ENCODE measurements at regions not wholly inside any gene's neighbourhood (a gene's known extent, or its start where the extent isn't known, plus 50 kb on each side); places are given as distances from the start of the nearest gene placed in this dataset.

DNA sequence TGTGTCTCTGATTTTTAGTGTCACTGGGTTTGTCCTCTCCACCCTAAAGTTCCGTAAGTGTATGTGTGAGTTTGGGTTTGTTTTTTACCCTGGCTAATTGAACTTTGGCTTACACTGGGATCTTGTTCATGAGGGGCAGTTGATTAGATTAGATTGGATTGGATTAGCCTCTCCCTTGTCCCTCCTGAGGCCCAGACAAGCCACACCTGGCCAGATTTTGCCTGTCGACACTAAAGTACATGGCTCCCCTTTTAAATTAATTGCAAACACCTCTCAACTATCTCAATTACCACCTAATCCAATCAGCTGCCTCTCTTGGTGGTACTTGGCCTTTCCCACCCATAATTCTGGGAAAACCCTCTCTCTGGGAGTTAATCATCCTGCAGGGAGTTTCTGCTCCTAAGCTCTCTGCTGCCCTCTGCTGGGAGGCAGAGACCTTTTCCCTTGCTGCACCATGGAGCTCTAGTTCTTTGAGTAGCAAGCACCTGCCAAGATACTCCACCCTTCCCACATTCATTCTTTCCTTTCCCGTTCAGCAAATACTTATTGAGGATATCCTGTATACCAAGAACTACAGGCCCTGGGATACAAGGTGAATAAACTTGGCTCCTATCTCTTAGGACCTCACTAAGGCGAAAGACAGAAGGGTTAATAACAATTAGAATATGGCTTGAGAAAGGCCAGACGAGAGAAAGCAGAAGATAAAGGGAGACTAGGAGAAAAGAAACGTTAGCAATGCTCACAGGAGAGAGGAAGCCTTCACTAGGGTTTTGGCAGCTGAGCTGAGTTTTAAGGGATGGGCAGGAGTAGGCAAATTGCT, 60.0 kb upstream of the MPHOSPH6 start:
- no peak overlapping the region for H3K4me2 ChIP-seq
- 32% methylated on average over 6 of the region's 6 CpGs for WGBS (ENCODE audit: low lambda C conversion rate)
- no peaks in the 10 kb centered on the region for H3K79me2 ChIP-seq (ENCODE audit: insufficient read depth)
- ChIA-PET POLR2A (no interaction called here), CTCF (interaction anchor here (0.5 to 3.4 kb wide), 32 partner anchors 8 to 1465 kb away, joined by 3 to 44 read pairs (median 4); no protein-coding TSS in a partner anchor)
- H3F3A ChIP-seq (replicated peaks; ENCODE audit: insufficient read depth): no peaks in the 10 kb centered on the region
- no peaks in the 10 kb centered on the region for H3K4me1 ChIP-seq (ENCODE audit: control insufficient read depth in 1 of 2, insufficient read depth in 2 of 2, low read depth in 1 of 2, low read length in 1 of 2)
- no peak overlapping the region for H3K27ac ChIP-seq (ENCODE audit: low read depth in 2 of 2, low read length in 1 of 2)
- H3K27me3 ChIP-seq (ENCODE audit: insufficient read depth): peaks cover 6% of the 10 kb centered on the region; the same call in 1 of the 2 replicates
- H3K9ac ChIP-seq: no peak overlapping the region
- no peaks in the 10 kb centered on the region for H3K36me3 ChIP-seq (replicated peaks in 1 of 2; ENCODE audit: control insufficient read depth in 1 of 2, insufficient read depth in 2 of 2, low read length in 1 of 2)
- TF ChIP-seq, protein P1, sequence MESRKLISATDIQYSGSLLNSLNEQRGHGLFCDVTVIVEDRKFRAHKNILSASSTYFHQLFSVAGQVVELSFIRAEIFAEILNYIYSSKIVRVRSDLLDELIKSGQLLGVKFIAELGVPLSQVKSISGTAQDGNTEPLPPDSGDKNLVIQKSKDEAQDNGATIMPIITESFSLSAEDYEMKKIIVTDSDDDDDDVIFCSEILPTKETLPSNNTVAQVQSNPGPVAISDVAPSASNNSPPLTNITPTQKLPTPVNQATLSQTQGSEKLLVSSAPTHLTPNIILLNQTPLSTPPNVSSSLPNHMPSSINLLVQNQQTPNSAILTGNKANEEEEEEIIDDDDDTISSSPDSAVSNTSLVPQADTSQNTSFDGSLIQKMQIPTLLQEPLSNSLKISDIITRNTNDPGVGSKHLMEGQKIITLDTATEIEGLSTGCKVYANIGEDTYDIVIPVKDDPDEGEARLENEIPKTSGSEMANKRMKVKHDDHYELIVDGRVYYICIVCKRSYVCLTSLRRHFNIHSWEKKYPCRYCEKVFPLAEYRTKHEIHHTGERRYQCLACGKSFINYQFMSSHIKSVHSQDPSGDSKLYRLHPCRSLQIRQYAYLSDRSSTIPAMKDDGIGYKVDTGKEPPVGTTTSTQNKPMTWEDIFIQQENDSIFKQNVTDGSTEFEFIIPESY (IDR thresholded peaks at IDR 0.05; ENCODE audit: borderline replicate concordance, low read depth): no peak
- TF ChIP-seq SMC3 (IDR thresholded peaks at IDR 0.05; ENCODE audit: low read depth, low read length): peak; percentile 82
- TF ChIP-seq EZH2phosphoT487 (IDR thresholded peaks at IDR 0.05; ENCODE audit: borderline replicate concordance, low read depth): no peak
- peak; percentile 78 for TF ChIP-seq RAD21 (IDR thresholded peaks at IDR 0.05; ENCODE audit: low read length)
- TF ChIP-seq, protein P2, sequence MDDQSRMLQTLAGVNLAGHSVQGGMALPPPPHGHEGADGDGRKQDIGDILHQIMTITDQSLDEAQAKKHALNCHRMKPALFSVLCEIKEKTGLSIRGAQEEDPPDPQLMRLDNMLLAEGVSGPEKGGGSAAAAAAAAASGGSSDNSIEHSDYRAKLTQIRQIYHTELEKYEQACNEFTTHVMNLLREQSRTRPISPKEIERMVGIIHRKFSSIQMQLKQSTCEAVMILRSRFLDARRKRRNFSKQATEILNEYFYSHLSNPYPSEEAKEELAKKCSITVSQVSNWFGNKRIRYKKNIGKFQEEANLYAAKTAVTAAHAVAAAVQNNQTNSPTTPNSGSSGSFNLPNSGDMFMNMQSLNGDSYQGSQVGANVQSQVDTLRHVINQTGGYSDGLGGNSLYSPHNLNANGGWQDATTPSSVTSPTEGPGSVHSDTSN (IDR thresholded peaks at IDR 0.05): no peak
- no peak for TF ChIP-seq RXRA (IDR thresholded peaks at IDR 0.05; ENCODE audit: borderline replicate concordance, low read depth)
- TF ChIP-seq, protein P3, sequence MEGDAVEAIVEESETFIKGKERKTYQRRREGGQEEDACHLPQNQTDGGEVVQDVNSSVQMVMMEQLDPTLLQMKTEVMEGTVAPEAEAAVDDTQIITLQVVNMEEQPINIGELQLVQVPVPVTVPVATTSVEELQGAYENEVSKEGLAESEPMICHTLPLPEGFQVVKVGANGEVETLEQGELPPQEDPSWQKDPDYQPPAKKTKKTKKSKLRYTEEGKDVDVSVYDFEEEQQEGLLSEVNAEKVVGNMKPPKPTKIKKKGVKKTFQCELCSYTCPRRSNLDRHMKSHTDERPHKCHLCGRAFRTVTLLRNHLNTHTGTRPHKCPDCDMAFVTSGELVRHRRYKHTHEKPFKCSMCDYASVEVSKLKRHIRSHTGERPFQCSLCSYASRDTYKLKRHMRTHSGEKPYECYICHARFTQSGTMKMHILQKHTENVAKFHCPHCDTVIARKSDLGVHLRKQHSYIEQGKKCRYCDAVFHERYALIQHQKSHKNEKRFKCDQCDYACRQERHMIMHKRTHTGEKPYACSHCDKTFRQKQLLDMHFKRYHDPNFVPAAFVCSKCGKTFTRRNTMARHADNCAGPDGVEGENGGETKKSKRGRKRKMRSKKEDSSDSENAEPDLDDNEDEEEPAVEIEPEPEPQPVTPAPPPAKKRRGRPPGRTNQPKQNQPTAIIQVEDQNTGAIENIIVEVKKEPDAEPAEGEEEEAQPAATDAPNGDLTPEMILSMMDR (IDR thresholded peaks at IDR 0.05): peak; percentile 85
- no peaks in the 10 kb centered on the region for H4K20me1 ChIP-seq (ENCODE audit: insufficient read depth)
- H3K9me2 ChIP-seq: no peaks in the 10 kb centered on the region
- DNase-seq: peak; percentile 39
- no peak overlapping the region for H2AFZ ChIP-seq (ENCODE audit: low read depth)
- peak overlapping the region in 1 of 2 experiments; percentile 21; a peak in 1 of 4 replicates for H3K4me3 ChIP-seq (ENCODE audit: low read depth in 2 of 2, low read length in 1 of 2)
- no peaks in the 10 kb centered on the region for H3K9me3 ChIP-seq

DNA sequence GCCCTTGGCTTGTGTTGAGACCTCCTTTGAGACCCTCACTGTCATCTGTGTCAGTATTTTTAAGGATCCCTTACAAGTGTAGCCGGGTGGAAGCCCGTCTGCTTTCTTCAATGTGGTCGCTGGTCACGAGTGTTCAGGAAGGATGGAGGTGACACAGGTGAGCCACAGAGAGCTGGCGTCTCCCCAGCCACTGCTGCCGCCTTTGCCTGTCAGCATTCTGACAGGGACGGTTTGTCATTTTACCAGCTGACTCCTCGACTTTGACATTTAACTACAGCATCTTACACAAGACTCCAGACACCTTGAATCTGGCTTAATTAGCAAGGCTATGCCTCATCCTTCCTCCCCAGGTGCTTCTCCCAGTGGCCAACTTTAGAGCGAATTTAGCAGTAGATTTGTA, 56.3 kb upstream of the MPHOSPH6 start:
- CTCF ChIA-PET: interaction anchor here (1.0 to 3.5 kb wide), 2 partner anchors 14 to 38 kb away, joined by 3 to 13 read pairs; no protein-coding TSS in a partner anchor
- Histone ChIP-seq H4K20me1 (ENCODE audit: insufficient read depth) (no peaks in the 10 kb centered on the region), H3K36me3 (replicated peaks in 1 of 2; ENCODE audit: control insufficient read depth in 1 of 2, insufficient read depth in 2 of 2, low read length in 1 of 2) (no peaks in the 10 kb centered on the region), H2AFZ (ENCODE audit: low read depth) (no peak overlapping the region), H3K9me3 (no peaks in the 10 kb centered on the region), H3K79me2 (ENCODE audit: insufficient read depth) (no peaks in the 10 kb centered on the region), H3K9ac (no peak overlapping the region), H3F3A (replicated peaks; ENCODE audit: insufficient read depth) (no peaks in the 10 kb centered on the region), H3K4me2 (no peak overlapping the region), H3K27ac (ENCODE audit: low read depth in 2 of 2, low read length in 1 of 2) (no peak overlapping the region), H3K4me1 (ENCODE audit: control insufficient read depth in 1 of 2, insufficient read depth in 2 of 2, low read depth in 1 of 2, low read length in 1 of 2) (no peaks in the 10 kb centered on the region), H3K9me2 (no peaks in the 10 kb centered on the region), H3K4me3 (ENCODE audit: low read depth in 2 of 2, low read length in 1 of 2) (no peak overlapping the region), H3K27me3 (ENCODE audit: insufficient read depth) (peaks cover 6% of the 10 kb centered on the region; the same call in 1 of the 2 replicates)
- POLR2A ChIA-PET: no interaction called here
- WGBS (ENCODE audit: low lambda C conversion rate): 15% methylated on average over 9 of the region's 9 CpGs
- DNase-seq: no peak
- TF ChIP-seq TCF12 (IDR thresholded peaks at IDR 0.05) (no peak), TAF1 (IDR thresholded peaks at IDR 0.05; ENCODE audit: borderline replicate concordance, low read depth, low read length) (no peak), MXI1 (IDR thresholded peaks at IDR 0.05; ENCODE audit: low read depth, low read length) (no peak), TEAD4 (IDR thresholded peaks at IDR 0.05; ENCODE audit: borderline replicate concordance, insufficient read depth) (no peak), JUND (IDR thresholded peaks at IDR 0.05) (no peak), FOXM1 (IDR thresholded peaks at IDR 0.05; ENCODE audit: low read depth) (no peak), NFIC (IDR thresholded peaks at IDR 0.05; ENCODE audit: borderline replicate concordance) (no peak), EP300 (IDR thresholded peaks at IDR 0.05; ENCODE audit: borderline replicate concordance in 1 of 2, low read depth in 1 of 2, low read length in 1 of 2) (no peak)
- TF ChIP-seq, protein P1 (IDR thresholded peaks at IDR 0.05; ENCODE audit: borderline replicate concordance, low read depth): no peak
- TF ChIP-seq, protein P2 (IDR thresholded peaks at IDR 0.05): no peak

All from SK-N-SH (cell line).